Ovary (tissue), 7 donors: ENCODE measurements at regions not wholly inside any gene's neighbourhood (a gene's known extent, or its start where the extent isn't known, plus 50 kb on each side); places are given as distances from the start of the nearest gene placed in this dataset.

Source experiments
- DNase-seq, 5 donors: peaks; one replicate each; pipeline ENCODE4 v3.0.0-alpha.2; 2019 to 2020
- H3K27ac ChIP-seq, 2 donors: fragments of 200-600 bp; one replicate each; pipeline versions ENCODE4 v1.5.1 to v1.8.0; 2019 to 2022
- H3K27me3 ChIP-seq: fragments of 200-600 bp; one replicate; pipeline ENCODE4 v1.8.0; 2022
- H3K36me3 ChIP-seq: fragments of 200-600 bp; sonication (generic); one replicate; pipeline ENCODE4 v1.5.1; 2019
- H3K4me1 ChIP-seq: one replicate; pipeline ENCODE4 v1.8.1; 2013; ENCODE audit warnings: mild to moderate bottlenecking, moderate library complexity; ENCODE audit not compliant: insufficient read depth
- H3K4me3 ChIP-seq: fragments of 200-600 bp; sonication (generic); one replicate; pipeline ENCODE4 v1.5.1; 2017
- H3K9me3 ChIP-seq, 2 donors: fragments of 200-600 bp in 1 of 2; sonication (generic) in 1 of 2; one replicate each; pipeline versions ENCODE4 v1.5.1 to v1.8.1; 2013 to 2019; ENCODE audit warnings: mild to moderate bottlenecking in 1 of 2, moderate library complexity in 1 of 2
- CTCF ChIP-seq, 3 donors: fragments of 450-650 bp in 2 of 3; fragments of 200-600 bp in 1 of 3; IDR thresholded peaks; one replicate each; pipeline versions ENCODE4 v1.5.1 to v1.8.0; 2016 to 2022; ENCODE audit warnings: antibody characterized with exemption in 3 of 3, mild to moderate bottlenecking in 1 of 3
- EP300 ChIP-seq: sonication (generic); formaldehyde crosslinking; IDR thresholded peaks from one replicate; pipeline ENCODE4 v1.6.1; 2017; ENCODE audit warnings: antibody characterized with exemption
- POLR2A ChIP-seq: fragments of 450-650 bp; IDR thresholded peaks from one replicate; pipeline ENCODE4 v1.6.1; 2017; ENCODE audit warnings: antibody characterized with exemption, mild to moderate bottlenecking, moderate library complexity
- WGBS, 3 donors: extraction: QIAGEN DNeasy Blood & Tissue Kit in 1 of 3; methylation state at CpG; one replicate each; pipeline versions ENCODE4 v1.1.5 to v1.1.7; 2013 to 2017; 5-methylcytosine and 5-hydroxymethylcytosine counted together
- intact Hi-C, 4 donors: fragments of 100-400 bp; cut with DNase I; formaldehyde crosslinking; loops; one replicate each; pipeline versions ENCODE4 v1.11.0 to v1.15.1; 2022 to 2023
- donor health status: DM: no; HTN: no; CAD: no; lungs with moderate emphysema.
- donor health status: DM: no; HTN: no; CAD: no.
- donor health status: Bipolar disorder and iron deficiency.
- donor health status: DM: no; HTN: no; CAD: no.
- donor health status: DM: yes; HTN: yes; CAD: no.

GRCh38 chr11:28636566-28636965, 528.4 kb downstream of the METTL15 start:
- no peak for DNase-seq
- Histone ChIP-seq H3K4me1 (no peaks in the 10 kb centered on the region), H3K27ac (no peak overlapping the region), H3K9me3 (no peaks in the 10 kb centered on the region), H3K27me3 (no peaks in the 10 kb centered on the region), H3K4me3 (no peak overlapping the region), H3K36me3 (no peaks in the 10 kb centered on the region)
- WGBS, 3 donors: 33 to 45% (median 36%) methylated on average over 2 of the region's 2 CpGs
- TF ChIP-seq EP300 (no peak), CTCF (IDR thresholded peaks at IDR 0.05) (no peak), POLR2A (no peak)
- intact Hi-C loops: no loop called here

DNA sequence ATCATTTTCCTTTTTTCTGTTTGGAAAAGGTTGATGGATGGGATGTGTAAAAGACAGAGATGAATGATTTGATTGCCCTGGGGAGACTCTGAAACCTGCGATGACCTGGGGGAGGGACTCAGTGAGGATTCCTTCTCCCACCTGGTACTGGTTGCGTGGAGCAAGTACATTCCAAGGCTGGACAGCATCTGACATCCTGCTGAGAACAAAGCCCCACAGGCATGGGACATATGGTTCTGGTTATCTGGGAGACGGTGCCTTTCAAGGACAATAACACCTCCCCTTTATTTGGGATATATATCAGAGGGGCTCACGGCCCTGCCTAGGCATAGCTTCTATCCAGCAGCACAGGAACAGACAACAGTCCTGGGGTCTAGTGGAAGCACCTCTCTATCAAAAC, 527.8 kb downstream of the METTL15 start:
- H3K9me3 ChIP-seq: no peaks in the 10 kb centered on the region
- no peaks in the 10 kb centered on the region for H3K27me3 ChIP-seq
- WGBS, 3 donors: 36 to 44% (median 36%) methylated on average over 4 of the region's 4 CpGs
- H3K27ac ChIP-seq: no peak overlapping the region
- no peak for DNase-seq
- no peak for TF ChIP-seq POLR2A
- no peak for TF ChIP-seq CTCF (IDR thresholded peaks at IDR 0.05)
- no peak for TF ChIP-seq EP300
- H3K4me1 ChIP-seq: no peaks in the 10 kb centered on the region
- H3K36me3 ChIP-seq: no peaks in the 10 kb centered on the region
- no peak overlapping the region for H3K4me3 ChIP-seq
- intact Hi-C loops: no loop called here

GRCh38 chr11:28632338-28632737, 524.1 kb downstream of the METTL15 start:
- Histone ChIP-seq H3K4me1 (no peaks in the 10 kb centered on the region), H3K4me3 (no peak overlapping the region), H3K27me3 (no peaks in the 10 kb centered on the region), H3K27ac (no peak overlapping the region), H3K9me3 (no peaks in the 10 kb centered on the region), H3K36me3 (no peaks in the 10 kb centered on the region)
- TF ChIP-seq EP300: no peak
- TF ChIP-seq POLR2A: no peak
- TF ChIP-seq CTCF (IDR thresholded peaks at IDR 0.05): no peak
- WGBS, 3 donors: 74 to 83% (median 83%) methylated on average over 2 of the region's 2 CpGs
- DNase-seq: no peak
- intact Hi-C loops: no loop called here

- H3K27me3 ChIP-seq: no peaks in the 10 kb centered on the region
- TF ChIP-seq POLR2A: no peak
- TF ChIP-seq EP300: no peak
- TF ChIP-seq CTCF (IDR thresholded peaks at IDR 0.05): no peak
- WGBS, 3 donors: 58 to 83% (median 67%) methylated on average over 1 of the region's 1 CpG
Measured at GRCh38 chr11:28631148-28631547, 523.0 kb downstream of the METTL15 start.

DNA sequence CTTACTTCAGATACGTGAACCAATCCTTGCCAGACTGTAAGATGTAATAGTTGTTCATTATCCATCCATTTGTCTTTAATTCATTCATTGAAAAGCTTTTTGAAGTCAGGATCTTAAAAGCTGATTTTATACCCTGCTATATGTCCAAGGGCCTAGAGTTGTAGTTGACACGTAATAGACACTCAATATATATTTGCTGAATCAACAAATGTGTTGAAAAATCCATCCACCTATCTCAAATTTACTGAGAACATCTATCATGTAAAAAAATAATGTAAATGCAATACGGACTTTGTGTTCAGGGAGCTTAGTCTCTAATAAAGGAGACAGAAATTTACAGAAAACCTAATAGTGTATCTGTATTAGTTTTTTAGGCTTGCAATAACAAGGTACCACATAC, 521.0 kb downstream of the METTL15 start:
- no peaks in the 10 kb centered on the region for H3K27me3 ChIP-seq
- no peak overlapping the region for H3K27ac ChIP-seq
- intact Hi-C loops: no loop called here
- no peak for TF ChIP-seq EP300
- no peak for TF ChIP-seq POLR2A
- TF ChIP-seq CTCF (IDR thresholded peaks at IDR 0.05): no peak
- no peaks in the 10 kb centered on the region for H3K4me1 ChIP-seq
- no peak for DNase-seq
- H3K36me3 ChIP-seq: no peaks in the 10 kb centered on the region
- no peak overlapping the region for H3K4me3 ChIP-seq
- WGBS, 3 donors: 93 to 95% (median 94%) methylated on average over 3 of the region's 3 CpGs
- H3K9me3 ChIP-seq: no peaks in the 10 kb centered on the region

More at GRCh38 chr11:28631148-28631547, 523.0 kb downstream of the METTL15 start:
- Histone ChIP-seq H3K4me1 (no peaks in the 10 kb centered on the region), H3K9me3 (no peaks in the 10 kb centered on the region), H3K36me3 (no peaks in the 10 kb centered on the region), H3K4me3 (no peak overlapping the region), H3K27ac (no peak overlapping the region)
- no peak for DNase-seq
- intact Hi-C loops: no loop called here
